Astrocyte (in vitro differentiated cells and primary cell): ENCODE measurements at regions not wholly inside any gene's neighbourhood (a gene's known extent, or its start where the extent isn't known, plus 50 kb on each side); places are given as distances from the start of the nearest gene placed in this dataset.

Source experiments
- CTCF ChIP-seq: IDR thresholded peaks from 2 replicates; pipeline ENCODE4 v1.5.1; 2011; ENCODE audit warnings: low read depth, mild to moderate bottlenecking, inconsistent platforms, low read length, moderate library complexity; ENCODE audit not compliant: insufficient read depth
- EZH2 ChIP-seq: IDR thresholded peaks from 2 replicates; pipeline ENCODE4 v1.6.1; 2012; ENCODE audit warnings: mild to moderate bottlenecking, low read length, inconsistent platforms; ENCODE audit not compliant: insufficient read depth

GRCh38 chr10:130757821-130758489, 553.6 kb downstream of the TCERG1L start:
- TF ChIP-seq CTCF: no peak
- no peak for TF ChIP-seq EZH2
